Psoas muscle (tissue), 7 donors: ENCODE measurements at regions not wholly inside any gene's neighbourhood (a gene's known extent, or its start where the extent isn't known, plus 50 kb on each side); places are given as distances from the start of the nearest gene placed in this dataset.

ENCODE experiments used
- ATAC-seq, 4 donors: fragments of 200-7000 bp; cut with Tn5 transposase; one replicate each; pipeline ENCODE4 v1.9.1; 2020; ENCODE audit warnings: moderate library complexity in 3 of 4, mild to moderate bottlenecking in 2 of 4
- DNase-seq, 2 donors: peaks; one replicate each; pipeline ENCODE4 v3.0.0-alpha.2; 2020
- H3K27ac ChIP-seq: fragments of 200-600 bp; one replicate; pipeline ENCODE4 v1.8.0; 2022
- H3K27me3 ChIP-seq, 3 donors: fragments of 200-600 bp in 1 of 3; one replicate each; pipeline versions ENCODE4 v1.6.1 to v1.8.0; 2013 to 2022; ENCODE audit warnings: low read length in 2 of 3, mild to moderate bottlenecking in 2 of 3, moderate library complexity in 1 of 3; ENCODE audit not compliant: insufficient read depth in 3 of 3
- H3K36me3 ChIP-seq, 2 donors: fragments of 200-600 bp in 1 of 2; one replicate each; pipeline versions ENCODE4 v1.6.1 to v1.8.0; 2013 to 2022; ENCODE audit warnings: low read depth in 1 of 2, mild to moderate bottlenecking in 1 of 2, moderate library complexity in 1 of 2; ENCODE audit not compliant: insufficient read depth in 1 of 2
- H3K4me1 ChIP-seq: fragments of 200-600 bp; one replicate; pipeline ENCODE4 v1.8.0; 2022
- H3K4me3 ChIP-seq: fragments of 200-600 bp; one replicate; pipeline ENCODE4 v1.8.0; 2022; ENCODE audit warnings: mild to moderate bottlenecking
- H3K9me3 ChIP-seq: fragments of 200-600 bp; one replicate; pipeline ENCODE4 v1.8.0; 2022
- WGBS, 3 donors: extraction: QIAGEN DNeasy Blood & Tissue Kit; methylation state at CpG; one replicate each; pipeline versions ENCODE4 v1.1.6 to v1.1.7; 2013; 5-methylcytosine and 5-hydroxymethylcytosine counted together
- intact Hi-C, 2 donors: fragments of 100-400 bp; cut with DNase I; formaldehyde crosslinking; loops; one replicate each; pipeline versions ENCODE4 v1.11.0 to v1.14.2; 2022
- TF ChIP-seq, protein P1 (sequence below): fragments of 200-600 bp; IDR thresholded peaks from one replicate; pipeline ENCODE4 v1.8.0; 2022; ENCODE audit warnings: antibody characterized with exemption
- donor health status: healthy with polysubstance abuse.
- donor health status: DM: no; HTN: no; CAD: no; lungs with moderate emphysema.
- donor health status: Bipolar disorder and iron deficiency.
- donor health status: healthy.
- donor health status: DM: yes; HTN: yes; CAD: no.
- donor health status: DM: no; HTN: no; CAD: no.
- donor health status: DM: yes; HTN: yes; CAD: no.

DNA sequence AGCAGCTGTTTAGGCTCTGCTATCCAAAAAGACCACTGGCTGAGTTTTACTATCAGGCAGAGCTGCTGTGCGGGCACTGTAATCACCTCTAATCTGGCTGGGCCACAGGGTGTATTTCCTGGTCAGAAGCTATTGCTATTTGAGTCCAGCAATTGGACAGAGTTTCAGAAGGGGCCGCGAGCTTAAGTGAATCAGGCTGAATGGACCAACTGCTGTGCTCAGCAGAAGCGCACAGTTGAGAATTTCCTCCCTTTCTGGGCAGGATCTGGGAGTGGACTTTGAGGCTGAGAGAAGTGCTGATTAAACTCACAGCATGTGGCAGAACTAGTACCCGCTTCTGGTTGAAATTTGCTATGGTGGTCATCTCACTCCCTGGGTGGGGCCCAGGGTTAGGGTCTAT, 251.8 kb downstream of the INSIG2 start:
- Histone ChIP-seq H3K36me3 (no peaks in the 10 kb centered on the region), H3K4me1 (no peaks in the 10 kb centered on the region), H3K9me3 (peaks cover 8% of the 10 kb centered on the region), H3K4me3 (no peak overlapping the region), H3K27me3 (no peaks in the 10 kb centered on the region), H3K27ac (no peak overlapping the region)
- ATAC-seq = no peak
- TF ChIP-seq, protein P1, sequence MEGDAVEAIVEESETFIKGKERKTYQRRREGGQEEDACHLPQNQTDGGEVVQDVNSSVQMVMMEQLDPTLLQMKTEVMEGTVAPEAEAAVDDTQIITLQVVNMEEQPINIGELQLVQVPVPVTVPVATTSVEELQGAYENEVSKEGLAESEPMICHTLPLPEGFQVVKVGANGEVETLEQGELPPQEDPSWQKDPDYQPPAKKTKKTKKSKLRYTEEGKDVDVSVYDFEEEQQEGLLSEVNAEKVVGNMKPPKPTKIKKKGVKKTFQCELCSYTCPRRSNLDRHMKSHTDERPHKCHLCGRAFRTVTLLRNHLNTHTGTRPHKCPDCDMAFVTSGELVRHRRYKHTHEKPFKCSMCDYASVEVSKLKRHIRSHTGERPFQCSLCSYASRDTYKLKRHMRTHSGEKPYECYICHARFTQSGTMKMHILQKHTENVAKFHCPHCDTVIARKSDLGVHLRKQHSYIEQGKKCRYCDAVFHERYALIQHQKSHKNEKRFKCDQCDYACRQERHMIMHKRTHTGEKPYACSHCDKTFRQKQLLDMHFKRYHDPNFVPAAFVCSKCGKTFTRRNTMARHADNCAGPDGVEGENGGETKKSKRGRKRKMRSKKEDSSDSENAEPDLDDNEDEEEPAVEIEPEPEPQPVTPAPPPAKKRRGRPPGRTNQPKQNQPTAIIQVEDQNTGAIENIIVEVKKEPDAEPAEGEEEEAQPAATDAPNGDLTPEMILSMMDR = no peak
- intact Hi-C loops = no loop called here
- WGBS, 3 donors = 82 to 85% (median 83%) methylated on average over 5 of the region's 5 CpGs
- no peak for DNase-seq

DNA sequence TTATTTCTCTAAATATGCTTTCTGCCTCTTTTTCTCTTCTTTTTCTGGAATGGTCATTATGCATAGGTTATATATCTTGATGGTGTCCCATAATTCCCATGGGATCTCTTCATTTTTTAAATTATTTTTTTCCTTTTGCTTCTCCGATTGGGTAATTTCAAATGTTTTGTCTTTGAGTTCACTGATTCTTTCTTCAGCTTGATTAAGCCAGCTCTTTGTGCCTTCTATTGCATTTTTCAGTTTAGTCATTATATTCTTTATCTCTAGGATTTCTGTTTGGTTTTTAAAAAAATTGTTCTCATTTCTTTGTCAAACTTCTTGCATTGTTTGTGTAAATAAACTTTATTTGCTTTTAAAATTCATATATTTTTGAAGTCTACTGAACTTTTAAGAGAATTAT, 251.1 kb downstream of the INSIG2 start:
- Histone ChIP-seq H3K27ac (no peak overlapping the region), H3K4me3 (no peak overlapping the region), H3K9me3 (peaks cover 8% of the 10 kb centered on the region), H3K36me3 (no peaks in the 10 kb centered on the region), H3K27me3 (no peaks in the 10 kb centered on the region), H3K4me1 (no peaks in the 10 kb centered on the region)
- ATAC-seq = no peak
- intact Hi-C loops = no loop called here
- WGBS, 3 donors = 88 to 100% (median 91%) methylated on average over 1 of the region's 1 CpG
- TF ChIP-seq, protein P1 = no peak
- no peak for DNase-seq

DNA sequence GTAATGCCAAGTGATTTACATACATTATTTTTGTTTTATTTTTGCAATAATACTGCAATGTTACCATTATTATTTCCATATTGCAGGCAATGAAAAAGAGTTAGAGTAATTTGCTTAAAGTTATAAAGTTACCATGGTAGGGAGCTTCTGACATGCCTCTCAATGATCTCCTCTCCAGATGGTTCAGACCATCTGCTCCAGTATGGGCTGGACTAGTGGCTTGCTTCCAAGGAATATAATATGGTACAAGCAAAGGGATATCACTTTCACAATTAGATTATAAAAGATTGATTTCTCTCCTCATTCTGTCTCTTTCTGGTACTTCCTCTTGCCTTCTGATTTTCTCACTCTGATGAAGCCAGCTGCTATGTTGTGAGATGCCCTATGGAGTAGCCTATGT, 245.4 kb downstream of the INSIG2 start:
- H3K27ac ChIP-seq = no peak overlapping the region
- H3K36me3 ChIP-seq = no peaks in the 10 kb centered on the region
- ATAC-seq (no peak), DNase-seq (no peak)
- TF ChIP-seq, protein P1 = no peak
- H3K9me3 ChIP-seq = no peaks in the 10 kb centered on the region
- H3K4me1 ChIP-seq = no peaks in the 10 kb centered on the region
- no peak overlapping the region for H3K4me3 ChIP-seq
- intact Hi-C loops = no loop called here
- H3K27me3 ChIP-seq = no peaks in the 10 kb centered on the region

DNA sequence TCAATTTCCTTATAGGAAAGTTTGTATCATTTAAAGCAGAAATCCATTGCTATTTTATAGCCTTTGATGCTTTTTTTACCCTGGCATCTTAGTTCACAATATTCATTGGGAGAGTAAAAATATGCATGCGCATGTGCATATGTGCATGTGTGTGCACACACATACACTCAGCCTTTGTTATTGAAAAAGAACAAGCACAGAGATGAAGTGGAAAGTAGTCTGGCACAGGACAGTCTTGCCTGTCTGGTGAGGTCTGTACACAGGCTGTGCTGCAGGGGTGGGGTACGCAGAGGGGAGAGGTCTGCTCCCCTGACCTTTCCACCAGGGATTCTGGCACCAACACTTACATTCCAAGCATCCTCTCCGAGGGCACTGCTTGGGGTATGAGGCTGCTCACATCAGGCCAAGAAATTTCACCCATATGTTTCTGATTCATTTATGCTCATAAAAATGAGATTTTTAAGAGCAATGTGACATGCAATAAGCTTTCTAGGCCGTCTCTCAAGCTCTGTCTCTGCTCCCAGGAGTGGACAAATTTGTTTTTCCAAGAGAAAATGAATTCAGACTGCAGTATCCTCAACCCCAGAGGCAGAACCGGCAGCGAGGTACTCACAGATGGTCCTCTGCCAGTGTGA, 237.2 kb downstream of the INSIG2 start:
- no peak overlapping the region for H3K4me3 ChIP-seq
- WGBS, 3 donors = 44 to 49% (median 48%) methylated on average over 6 of the region's 6 CpGs
- TF ChIP-seq, protein P1 = no peak
- no peak overlapping the region for H3K27ac ChIP-seq
- H3K27me3 ChIP-seq = no peaks in the 10 kb centered on the region
- no peaks in the 10 kb centered on the region for H3K9me3 ChIP-seq
- no peak for ATAC-seq
- intact Hi-C loops = no loop called here
- H3K4me1 ChIP-seq = no peaks in the 10 kb centered on the region
- H3K36me3 ChIP-seq = no peaks in the 10 kb centered on the region
- no peak for DNase-seq

DNA sequence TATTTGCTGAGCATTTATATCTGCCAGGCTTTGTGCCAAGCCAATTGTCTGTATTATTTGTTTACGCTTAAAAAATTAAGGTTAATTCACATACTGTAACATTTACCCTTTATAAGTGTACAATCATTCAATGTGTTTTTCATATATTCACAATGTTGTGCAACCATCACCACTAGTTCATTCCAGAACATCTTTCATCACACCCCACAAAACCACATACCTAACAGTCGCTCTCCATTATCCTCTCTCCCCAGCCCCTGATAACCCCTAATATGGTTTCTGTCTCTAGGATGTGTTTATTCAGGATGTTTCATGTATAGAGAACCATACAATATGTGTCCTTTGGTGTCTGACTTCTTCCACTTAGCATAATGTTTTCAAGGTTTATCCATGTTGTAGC, 234.1 kb downstream of the INSIG2 start:
- TF ChIP-seq, protein P1 = no peak
- no peak overlapping the region for H3K4me3 ChIP-seq
- no peaks in the 10 kb centered on the region for H3K4me1 ChIP-seq
- ATAC-seq (no peak), DNase-seq (no peak)
- H3K27ac ChIP-seq = no peak overlapping the region
- no peaks in the 10 kb centered on the region for H3K27me3 ChIP-seq
- WGBS, 3 donors = 92 to 96% (median 95%) methylated on average over 2 of the region's 2 CpGs
- H3K9me3 ChIP-seq = no peaks in the 10 kb centered on the region
- intact Hi-C loops = no loop called here
- H3K36me3 ChIP-seq = no peaks in the 10 kb centered on the region
